ENCODE measurements at regions not wholly inside any gene's neighbourhood (a gene's known extent, or its start where the extent isn't known, plus 50 kb on each side); places are given as distances from the start of the nearest gene placed in this dataset.

- no peak for TF ChIP-seq CTCF (IDR thresholded peaks at IDR 0.05; ENCODE audit: low read depth, low read length)
- H3K4me3 ChIP-seq (ENCODE audit: low read depth, low read length): no peak overlapping the region
Measured at GRCh38 chr10:4217187-4217586, 432.2 kb upstream of the KLF6 start.

DNA sequence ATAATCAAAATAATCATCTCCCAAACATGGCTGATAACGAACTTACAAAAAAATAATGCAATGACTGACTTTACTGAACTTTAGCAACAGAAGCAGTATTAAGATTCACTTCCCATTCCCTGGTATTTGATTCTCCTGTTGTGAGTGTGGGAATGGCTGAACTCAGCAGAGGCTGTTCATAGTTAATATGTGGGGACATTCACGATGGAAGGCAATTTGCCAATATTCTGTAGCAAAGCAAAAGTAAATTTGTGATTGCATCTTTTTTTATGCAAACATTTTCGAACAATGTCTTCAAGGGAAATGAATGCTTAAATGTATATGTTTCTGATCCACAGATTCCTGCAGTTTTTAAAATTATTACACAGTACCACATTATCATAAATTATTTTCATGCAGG is 431.7 kb upstream of the KLF6 start:
- H3K4me3 ChIP-seq (ENCODE audit: low read depth, low read length): no peak overlapping the region
- no peak for TF ChIP-seq CTCF (IDR thresholded peaks at IDR 0.05; ENCODE audit: low read depth, low read length)

GRCh38 chr10:4215963-4216575 is 431.1 kb upstream of the KLF6 start:
- no peak for TF ChIP-seq CTCF (IDR thresholded peaks at IDR 0.05; ENCODE audit: low read depth, low read length)

DNA sequence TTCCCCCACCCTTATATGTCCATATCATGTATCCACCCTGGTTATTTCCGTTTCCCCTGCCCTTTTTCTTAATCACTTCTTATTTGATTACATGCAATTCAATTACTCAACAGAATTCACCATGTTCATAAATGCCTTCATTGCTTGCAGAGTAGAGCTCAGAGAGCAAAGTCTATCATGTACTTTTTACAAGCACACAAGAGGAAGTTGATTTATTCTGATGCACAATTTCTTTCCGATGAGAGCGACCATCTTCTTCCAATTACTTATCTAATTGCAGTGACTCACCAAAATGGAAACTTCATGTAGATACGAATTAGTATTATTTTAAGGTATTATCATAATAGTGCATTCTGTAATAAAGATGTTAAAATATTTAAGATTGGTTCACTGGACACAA is 430.5 kb upstream of the KLF6 start:
- no peak overlapping the region for H3K4me3 ChIP-seq (ENCODE audit: low read depth, low read length)
- no peak for TF ChIP-seq CTCF (IDR thresholded peaks at IDR 0.05; ENCODE audit: low read depth, low read length)

More at GRCh38 chr10:4215963-4216575, 431.1 kb upstream of the KLF6 start:
- no peak overlapping the region for H3K4me3 ChIP-seq (ENCODE audit: low read depth, low read length)

DNA sequence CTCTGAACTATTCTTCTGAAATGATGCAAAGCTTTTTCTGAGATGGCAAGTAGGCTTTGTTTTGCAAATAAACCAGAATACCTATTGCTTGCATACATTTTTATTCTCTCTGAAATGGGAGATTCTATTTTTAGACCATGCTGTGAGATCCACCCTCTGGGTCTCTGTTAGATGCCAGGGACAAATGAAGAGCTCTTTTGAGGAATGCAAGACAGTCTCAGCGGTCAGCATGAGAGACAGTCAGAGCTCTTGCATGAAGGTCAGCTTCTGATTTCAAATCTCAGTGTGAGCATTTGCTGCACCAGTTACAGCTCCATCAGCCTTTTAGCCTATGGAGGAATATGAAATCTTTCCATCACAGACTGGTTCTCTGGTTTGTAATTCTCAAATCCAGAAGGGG is 429.9 kb upstream of the KLF6 start:
- TF ChIP-seq CTCF (IDR thresholded peaks at IDR 0.05; ENCODE audit: low read depth, low read length): no peak
- no peak overlapping the region for H3K4me3 ChIP-seq (ENCODE audit: low read depth, low read length)

- no peak for TF ChIP-seq CTCF (IDR thresholded peaks at IDR 0.05; ENCODE audit: low read depth, low read length)
- no peak overlapping the region for H3K4me3 ChIP-seq (ENCODE audit: low read depth, low read length)
Measured at GRCh38 chr10:4213441-4213840, 428.4 kb upstream of the KLF6 start.

DNA sequence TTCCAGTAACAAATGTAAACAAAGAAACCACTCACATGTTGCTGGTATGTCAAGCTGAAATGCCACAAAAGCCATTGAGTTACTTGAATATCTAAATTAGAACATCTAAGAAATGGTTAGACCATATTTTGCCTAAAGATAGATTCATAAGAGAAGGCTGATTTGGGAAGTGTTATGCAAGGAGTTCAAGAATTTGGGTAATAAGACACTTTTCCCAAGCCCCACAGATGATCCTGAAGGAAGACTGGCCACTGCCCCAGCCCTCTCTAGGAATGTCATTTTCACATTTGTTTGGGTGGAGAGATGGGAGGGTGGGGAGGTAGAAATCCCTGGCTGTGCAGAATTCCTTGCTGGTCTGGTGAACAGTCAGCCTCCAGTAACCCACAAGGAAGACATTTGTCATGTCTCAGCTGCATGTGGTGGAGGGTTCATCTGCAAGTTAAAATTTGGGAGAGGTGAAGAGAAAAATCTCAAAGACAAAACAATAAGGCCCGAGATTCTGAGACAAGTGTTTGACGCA is 427.2 kb upstream of the KLF6 start:
- H3K4me3 ChIP-seq (ENCODE audit: low read depth, low read length): no peak overlapping the region
- no peak for TF ChIP-seq CTCF (IDR thresholded peaks at IDR 0.05; ENCODE audit: low read depth, low read length)
